GM18951 (cell line): ENCODE measurements at regions not wholly inside any gene's neighbourhood (a gene's known extent, or its start where the extent isn't known, plus 50 kb on each side); places are given as distances from the start of the nearest gene placed in this dataset.
"Not testable (repeated sequence)": the region's sequence is repeated elsewhere in the genome, so short reads cannot be mapped to it uniquely, and the experiment has no call there.

Source experiments
- POLR2A ChIP-seq: IDR thresholded peaks from 4 replicates; pipeline ENCODE4 v1.6.1; 2011; ENCODE audit warnings: mild to moderate bottlenecking; ENCODE audit not compliant: insufficient read length, insufficient read depth; ENCODE audit errors: extremely low read depth
- in situ Hi-C: fragments of 300-500 bp; cut with MboI; formaldehyde crosslinking; loops from one replicate; pipeline ENCODE4 v1.12.0; 2022; ENCODE audit warnings: low sequenced_read_pairs, mixed read lengths, inconsistent platforms; ENCODE audit not compliant: unreplicated experiment

DNA sequence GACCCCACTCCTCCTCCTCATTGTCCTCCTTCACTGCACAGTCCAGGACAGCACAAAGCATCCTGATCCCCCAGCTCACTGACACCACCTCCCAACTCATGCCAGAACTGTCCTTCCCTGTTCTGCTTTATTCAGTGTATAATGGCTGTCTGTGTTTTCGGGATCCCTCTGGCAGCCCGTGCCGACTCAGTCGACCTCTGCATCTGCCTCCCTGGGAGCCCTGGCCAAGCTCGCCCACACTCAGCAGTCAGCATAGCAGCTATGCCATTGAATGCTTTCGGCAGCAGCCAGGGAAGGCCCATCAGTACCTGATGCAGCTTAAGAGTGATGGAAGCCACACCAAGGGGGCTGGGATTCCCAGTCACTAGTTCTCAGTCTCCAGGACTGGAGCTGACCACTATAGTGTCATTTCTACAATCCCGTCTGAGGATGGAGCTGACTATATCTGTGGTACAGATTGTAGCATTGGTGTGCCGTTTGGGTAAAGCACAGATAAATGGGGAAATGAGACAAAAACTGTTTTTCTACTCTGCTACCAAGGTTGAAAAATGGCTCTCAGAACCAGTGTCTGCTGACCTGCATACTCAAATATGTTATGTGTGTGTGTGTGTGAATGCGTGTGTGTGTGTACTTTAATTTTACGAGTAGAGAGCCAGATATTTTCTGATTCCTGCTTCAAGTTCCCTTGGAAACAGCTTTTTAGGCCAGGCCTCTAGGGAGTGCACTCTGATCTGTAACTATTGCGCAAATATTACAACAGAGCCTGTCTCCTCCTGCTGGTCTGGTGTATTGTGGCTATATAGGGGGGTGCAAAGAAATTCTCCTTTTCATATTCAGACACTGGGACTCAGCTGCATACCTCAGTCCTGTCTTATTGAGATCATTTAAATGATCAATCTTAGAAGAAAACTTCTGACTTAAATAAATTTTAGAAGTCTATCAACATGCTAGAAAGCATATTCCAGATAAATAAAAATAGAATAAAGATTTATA is 78.8 kb upstream of the TOP3B start:
- in situ Hi-C loops, result no loop called here
- TF ChIP-seq POLR2A, result no peak

DNA sequence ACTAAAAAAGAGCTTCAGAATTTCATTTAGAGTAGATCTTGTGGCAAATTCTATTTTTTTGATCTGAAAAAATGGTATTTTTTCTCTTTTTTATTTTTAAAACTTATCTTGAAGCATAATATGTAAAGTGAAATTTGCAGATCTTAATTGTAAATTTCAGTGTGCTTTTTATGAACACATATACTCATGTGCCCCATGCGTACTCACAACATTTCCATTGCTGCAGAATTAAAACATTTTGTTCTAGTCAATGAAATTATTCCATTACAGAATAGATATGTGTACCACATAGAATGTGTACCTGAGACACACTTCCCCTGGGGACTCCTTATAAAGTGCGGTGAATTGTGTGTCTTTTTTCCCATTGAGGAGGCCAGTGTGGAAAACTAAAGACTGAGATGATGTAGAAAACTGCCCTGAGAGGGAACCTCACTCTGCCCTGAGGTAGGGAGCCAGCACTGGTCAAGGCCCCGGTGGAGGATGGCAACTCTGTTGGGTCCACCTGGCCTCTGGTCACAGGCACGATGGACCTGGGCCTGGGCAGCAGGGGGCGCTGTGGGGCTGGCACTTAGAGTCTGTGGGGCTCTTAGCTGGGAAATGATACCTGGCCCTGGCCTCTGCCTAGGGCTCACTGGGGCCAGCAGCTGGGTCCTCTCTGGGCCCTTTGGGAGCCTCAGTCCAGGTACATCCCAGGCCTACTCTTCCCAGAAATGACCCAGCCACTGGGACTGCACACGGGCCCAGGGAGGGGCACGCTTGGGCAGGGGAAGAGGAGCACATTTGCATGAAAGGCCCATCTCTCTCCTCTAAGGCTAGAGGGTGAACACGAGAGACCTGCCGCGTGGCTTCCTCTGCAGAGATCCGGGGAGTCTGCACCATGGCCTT is 77.9 kb upstream of the TOP3B start:
- in situ Hi-C loops, result no loop called here
- no peak for TF ChIP-seq POLR2A

GRCh38 chr22:22059291-22060002 is 76.9 kb upstream of the TOP3B start:
- TF ChIP-seq POLR2A, result no peak
- in situ Hi-C loops, result no loop called here

DNA sequence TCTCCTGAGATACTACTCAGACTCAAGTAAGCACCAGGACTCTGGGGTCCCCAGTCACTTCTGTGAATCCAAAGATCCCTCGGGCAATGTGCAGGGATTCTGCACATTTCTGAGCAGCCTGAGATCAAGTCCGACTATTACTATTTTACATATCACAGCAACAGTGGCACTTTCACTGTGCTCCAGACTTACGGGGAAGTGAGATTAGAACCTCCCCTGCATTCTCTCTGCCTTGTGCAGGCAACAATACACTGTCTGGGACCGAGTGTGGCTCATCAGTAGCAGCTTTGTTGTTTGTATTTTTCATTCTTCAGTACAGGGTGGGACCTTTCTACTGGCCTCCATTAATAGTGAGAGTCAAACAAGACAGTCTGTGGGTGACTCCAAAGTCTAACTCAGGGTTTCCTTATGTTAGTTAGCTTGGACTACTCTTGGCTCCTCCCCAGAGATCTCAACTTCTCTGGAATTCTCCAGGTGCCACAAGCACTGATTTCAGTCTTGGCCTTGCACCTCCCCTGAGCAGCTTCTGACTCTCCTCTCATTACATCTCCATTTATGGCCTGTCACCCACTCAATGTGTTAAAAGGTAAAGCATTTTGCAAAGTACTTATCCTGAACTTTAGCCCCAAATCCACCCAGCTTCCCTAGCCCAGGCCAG is 76.2 kb upstream of the TOP3B start:
- TF ChIP-seq POLR2A, result no peak

DNA sequence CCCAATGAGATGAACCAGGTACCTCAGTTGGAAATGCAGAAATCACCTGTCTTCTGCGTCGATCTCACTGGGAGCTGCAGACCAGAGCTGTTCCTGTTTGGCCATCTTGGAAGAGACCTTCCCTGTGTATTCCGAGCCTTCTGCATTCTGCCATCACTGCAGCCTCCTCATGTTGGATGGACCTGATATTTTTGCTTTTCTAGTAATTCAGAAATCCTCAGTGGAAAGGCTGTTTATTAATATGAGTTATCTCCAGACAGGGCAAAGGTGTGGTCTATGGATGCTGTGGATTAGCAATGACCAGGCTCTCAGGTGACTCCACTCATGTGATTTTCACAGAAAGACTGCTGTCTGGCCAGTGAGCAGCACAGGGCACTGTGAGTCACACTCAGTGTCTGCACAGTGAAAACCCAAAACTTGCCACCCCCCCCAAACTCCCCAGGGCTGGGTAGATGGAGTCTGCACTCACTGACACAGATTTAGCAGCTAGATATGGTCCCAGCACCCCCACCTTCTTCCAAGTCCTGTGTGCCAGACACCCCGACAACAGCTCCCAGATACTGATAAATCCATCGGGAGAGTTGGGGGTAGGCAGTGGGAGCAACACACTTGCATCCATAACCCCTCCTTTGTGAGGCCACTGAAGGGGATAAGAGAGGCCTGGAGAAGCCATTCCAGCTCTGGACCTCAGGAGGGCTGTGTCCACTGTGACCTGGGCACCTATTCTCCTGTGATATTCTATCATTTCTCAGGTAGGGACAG is 75.2 kb upstream of the TOP3B start:
- in situ Hi-C loops, result no loop called here

More for the DNA sequence above, 76.2 kb upstream of the TOP3B start:
- in situ Hi-C loops, result no loop called here

GRCh38 chr22:22056809-22057594 is 74.4 kb upstream of the TOP3B start:
- in situ Hi-C loops, result not testable (repeated sequence)

More for the DNA sequence above, 75.2 kb upstream of the TOP3B start:
- no peak for TF ChIP-seq POLR2A

GRCh38 chr22:22052548-22053139 is 70.1 kb upstream of the TOP3B start:
- in situ Hi-C loops, result not testable (repeated sequence)

GRCh38 chr22:22051032-22051431 is 68.4 kb upstream of the TOP3B start:
- in situ Hi-C loops, result not testable (repeated sequence)

DNA sequence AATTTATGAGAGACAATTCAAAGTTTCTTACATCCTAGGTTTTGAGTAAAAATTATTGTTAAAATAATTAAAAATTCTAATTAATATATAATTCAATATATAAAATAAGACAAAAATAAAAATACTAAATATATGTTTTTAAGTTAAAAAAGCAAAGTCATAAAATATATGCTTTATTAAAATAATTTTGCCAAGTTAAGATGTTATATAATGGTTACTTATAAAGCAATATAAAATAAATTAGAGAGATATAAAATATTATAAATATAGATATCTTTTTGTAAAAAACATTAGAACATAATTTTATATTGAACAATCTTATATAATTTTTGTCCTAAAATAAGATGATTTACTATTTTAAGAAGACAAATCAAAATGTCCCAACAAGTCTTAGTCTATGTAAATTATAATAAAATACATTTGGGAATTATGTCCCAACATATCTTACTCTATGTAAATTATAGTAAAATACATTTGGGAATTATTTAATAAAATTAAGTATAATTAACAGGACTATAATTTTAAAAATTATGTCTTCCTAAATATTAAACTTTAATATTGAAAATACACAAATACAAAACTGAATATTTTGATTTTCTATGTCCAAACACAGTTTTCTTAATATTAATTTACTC is 67.7 kb upstream of the TOP3B start:
- in situ Hi-C loops, result no loop called here
- TF ChIP-seq POLR2A, result no peak

GRCh38 chr22:22049684-22050083 is 67.1 kb upstream of the TOP3B start:
- in situ Hi-C loops, result no loop called here
- no peak for TF ChIP-seq POLR2A
